ENCODE measurements at regions not wholly inside any gene's neighbourhood (a gene's known extent, or its start where the extent isn't known, plus 50 kb on each side); places are given as distances from the start of the nearest gene placed in this dataset.
"Not testable (repeated sequence)": the region's sequence is repeated elsewhere in the genome, so short reads cannot be mapped to it uniquely, and the experiment has no call there.

DNA sequence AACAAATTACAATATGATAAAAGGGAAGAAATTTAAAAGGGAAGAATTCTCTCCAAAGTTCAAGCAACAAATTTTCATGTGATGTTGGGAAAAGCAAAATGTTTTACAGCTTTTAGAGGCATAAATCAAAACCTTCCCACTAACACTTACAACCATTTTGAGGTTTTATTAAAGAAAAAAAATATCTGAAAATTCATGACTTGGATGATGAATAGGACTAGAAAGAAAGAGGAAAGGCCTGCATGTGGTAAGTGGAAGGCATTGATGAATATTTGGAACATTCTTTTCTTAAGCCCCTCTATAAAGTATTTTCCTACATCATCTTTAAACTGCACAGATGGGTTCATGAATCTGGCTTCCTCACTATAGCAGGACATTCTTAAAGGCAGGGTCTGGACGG, 560.6 kb downstream of the TTLL7 start:
- DNase-seq; intact Hi-C loops (cut with DNase I); H3K36me3 ChIP-seq (replicated peaks in 1 of 2); H3K27me3 ChIP-seq; H3K9me3 ChIP-seq (replicated peaks in 1 of 3); H3K4me3 ChIP-seq; H3K27ac ChIP-seq; H3K4me1 ChIP-seq (replicated peaks in 1 of 2): not testable (repeated sequence)
- 87 to 88% (median 88%) methylated on average over 1 of the region's 1 CpG for WGBS, 4 donors

- H3K9me3 ChIP-seq (replicated peaks in 1 of 3); H3K27ac ChIP-seq; DNase-seq; H3K4me3 ChIP-seq; H3K27me3 ChIP-seq; H3K4me1 ChIP-seq (replicated peaks in 1 of 2); H3K36me3 ChIP-seq (replicated peaks in 1 of 2); intact Hi-C loops (cut with DNase I): not testable (repeated sequence)
- WGBS, 4 donors: 85 to 96% (median 88%) methylated on average over 2 of the region's 2 CpGs
Observed at GRCh38 chr1:83435336-83435735, 563.6 kb downstream of the TTLL7 start.

GRCh38 chr1:83427566-83427965, 571.4 kb downstream of the TTLL7 start:
- WGBS, 4 donors: 76 to 87% (median 85%) methylated on average over 2 of the region's 2 CpGs
- H3K4me1 ChIP-seq (replicated peaks in 1 of 2); H3K9me3 ChIP-seq (replicated peaks in 1 of 3); H3K36me3 ChIP-seq (replicated peaks in 1 of 2); H3K27me3 ChIP-seq; H3K4me3 ChIP-seq; intact Hi-C loops (cut with DNase I); DNase-seq; H3K27ac ChIP-seq: not testable (repeated sequence)

GRCh38 chr1:83423382-83423781, 575.5 kb downstream of the TTLL7 start:
- H3K9me3 ChIP-seq (replicated peaks in 1 of 3); intact Hi-C loops (cut with DNase I); DNase-seq; H3K4me3 ChIP-seq; H3K4me1 ChIP-seq (replicated peaks in 1 of 2); H3K27me3 ChIP-seq; H3K27ac ChIP-seq; H3K36me3 ChIP-seq (replicated peaks in 1 of 2): not testable (repeated sequence)
- 82 to 91% (median 87%) methylated on average over 6 of the region's 6 CpGs for WGBS, 4 donors

DNA sequence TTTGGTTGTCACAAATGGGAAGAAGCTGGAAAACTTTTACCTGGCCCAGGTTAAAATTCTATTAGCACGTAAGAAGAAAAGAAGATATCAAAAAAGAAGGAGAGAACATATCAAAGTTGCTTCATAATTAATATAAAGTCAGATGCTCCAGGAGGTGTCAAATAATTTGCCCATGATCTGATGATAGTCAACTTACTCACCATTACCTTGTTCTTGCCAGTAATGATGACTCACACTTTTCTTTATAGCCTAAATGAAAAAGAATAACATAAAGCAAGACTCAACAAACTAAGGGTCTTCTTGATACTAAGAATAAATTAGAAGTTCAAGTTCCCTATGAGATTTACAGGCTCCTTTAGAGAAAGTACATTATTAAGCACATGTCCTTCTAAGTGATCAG, 580.4 kb downstream of the TTLL7 start:
- Histone ChIP-seq H3K36me3 (replicated peaks in 1 of 2) (no peaks in the 10 kb centered on the region), H3K9me3 (replicated peaks in 1 of 3) (no peaks in the 10 kb centered on the region), H3K27me3 (no peaks in the 10 kb centered on the region), H3K4me1 (replicated peaks in 1 of 2) (no peaks in the 10 kb centered on the region), H3K4me3 (no peak overlapping the region), H3K27ac (no peak overlapping the region)
- intact Hi-C loops (cut with DNase I): no loop called here
- 78 to 88% (median 85%) methylated on average over 1 of the region's 1 CpG for WGBS, 4 donors
- TF ChIP-seq POLR2A (IDR thresholded peaks at IDR 0.05) (no peak), CTCF (IDR thresholded peaks at IDR 0.05) (no peak)
- no peak for DNase-seq

GRCh38 chr1:83413839-83414107, 585.2 kb downstream of the TTLL7 start:
- H3K27me3 ChIP-seq; intact Hi-C loops (cut with DNase I); H3K36me3 ChIP-seq (replicated peaks in 1 of 2); H3K4me1 ChIP-seq (replicated peaks in 1 of 2); H3K27ac ChIP-seq; DNase-seq; H3K9me3 ChIP-seq (replicated peaks in 1 of 3); H3K4me3 ChIP-seq: not testable (repeated sequence)
- 47 to 56% (median 51%) methylated on average over 2 to 3 of the region's 6 CpGs for WGBS, 4 donors

- H3K4me3 ChIP-seq; intact Hi-C loops (cut with DNase I); H3K27ac ChIP-seq; H3K4me1 ChIP-seq (replicated peaks in 1 of 2); H3K9me3 ChIP-seq (replicated peaks in 1 of 3); H3K27me3 ChIP-seq; DNase-seq; H3K36me3 ChIP-seq (replicated peaks in 1 of 2): not testable (repeated sequence)
- 46 to 67% (median 64%) methylated on average over 4 to 5 of the region's 6 CpGs for WGBS, 4 donors
Observed at GRCh38 chr1:83410746-83411413, 588.1 kb downstream of the TTLL7 start.

GRCh38 chr1:83406693-83407371, 592.1 kb downstream of the TTLL7 start:
- 81 to 90% (median 82%) methylated on average over 3 of the region's 7 CpGs for WGBS, 4 donors
- H3K9me3 ChIP-seq (replicated peaks in 1 of 3); DNase-seq; H3K27me3 ChIP-seq; H3K27ac ChIP-seq; intact Hi-C loops (cut with DNase I); H3K4me3 ChIP-seq; H3K36me3 ChIP-seq (replicated peaks in 1 of 2); H3K4me1 ChIP-seq (replicated peaks in 1 of 2): not testable (repeated sequence)

GRCh38 chr1:83405789-83406188, 593.1 kb downstream of the TTLL7 start:
- H3K4me1 ChIP-seq (replicated peaks in 1 of 2); H3K36me3 ChIP-seq (replicated peaks in 1 of 2); H3K27ac ChIP-seq; intact Hi-C loops (cut with DNase I); H3K4me3 ChIP-seq; DNase-seq; H3K9me3 ChIP-seq (replicated peaks in 1 of 3); H3K27me3 ChIP-seq: not testable (repeated sequence)
- 80 to 92% (median 89%) methylated on average over 1 of the region's 1 CpG for WGBS, 4 donors

DNA sequence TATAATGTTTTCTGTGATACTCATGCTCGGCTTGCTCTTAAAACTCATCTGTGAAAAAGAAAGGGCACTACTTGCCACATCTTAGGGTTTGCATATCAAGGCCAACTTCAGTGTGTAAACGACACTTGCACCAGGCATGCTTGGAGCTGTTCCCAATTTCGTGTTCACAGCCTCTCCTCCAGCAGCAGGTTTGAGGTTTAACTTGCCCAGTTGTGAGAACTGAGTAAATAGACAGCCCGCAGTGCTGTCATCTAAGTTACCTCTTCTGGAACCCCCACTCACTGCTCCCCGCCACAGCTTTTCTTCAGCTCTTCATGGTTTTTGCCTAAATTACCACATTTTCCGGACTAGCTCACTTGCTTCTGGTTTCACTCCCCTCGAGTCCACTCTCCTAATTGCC, 595.4 kb downstream of the TTLL7 start:
- H3K4me1 ChIP-seq (replicated peaks in 1 of 2); H3K4me3 ChIP-seq; H3K27me3 ChIP-seq; DNase-seq; intact Hi-C loops (cut with DNase I); H3K9me3 ChIP-seq (replicated peaks in 1 of 3); H3K36me3 ChIP-seq (replicated peaks in 1 of 2); H3K27ac ChIP-seq: not testable (repeated sequence)
- 76 to 88% (median 81%) methylated on average over 6 to 7 of the region's 7 CpGs for WGBS, 4 donors

Data from adrenal gland (tissue), 9 donors.